K562 (cell line): ENCODE measurements at regions not wholly inside any gene's neighbourhood (a gene's known extent, or its start where the extent isn't known, plus 50 kb on each side); places are given as distances from the start of the nearest gene placed in this dataset.

Experiments used
- CBX5 ChIP-seq: IDR thresholded peaks from 2 replicates; pipeline ENCODE4 v1.6.1; 2014; ENCODE audit warnings: low read depth, borderline replicate concordance
- ELF1 ChIP-seq: fragments of 200-800 bp; sonication (Bioruptor generic); IDR thresholded peaks from 2 replicates; pipeline ENCODE4 v1.6.1; 2016; ENCODE audit warnings: missing genetic modification characterization, missing compliant biosample characterization
- ETV6 ChIP-seq, 3 experiments: fragments of 150-350 bp in 1 of 3; sonication (generic) in 1 of 3; formaldehyde crosslinking in 1 of 3; IDR thresholded peaks; 2 replicates each; pipeline versions ENCODE4 v1.6.1 to v1.8.0; 2014 to 2022; ENCODE audit warnings: borderline replicate concordance in 2 of 3, low read depth in 2 of 3, antibody characterized with exemption in 1 of 3, low read length in 1 of 3, mild to moderate bottlenecking in 1 of 3, missing genetic modification reagents in 1 of 3
- HLTF ChIP-seq: fragments of 450-650 bp; IDR thresholded peaks from 2 replicates; pipeline ENCODE4 v1.6.1; 2016
- JUN ChIP-seq, 2 experiments: sonication (generic) in 1 of 2; formaldehyde crosslinking in 1 of 2; IDR thresholded peaks; 2 replicates each; pipeline versions ENCODE4 v1.6.1 to v1.8.0; 2012 to 2022; ENCODE audit warnings: borderline replicate concordance in 2 of 2, mild to moderate bottlenecking in 2 of 2, improper control_type of control experiment in 1 of 2, low read depth in 1 of 2, low read length in 1 of 2, missing genetic modification reagents in 1 of 2
- POLR2A ChIP-seq: fragments of 450-650 bp; conservative IDR thresholded peaks from 2 replicates; pipeline ENCODE4 v1.6.1; 2016
- RAD21 ChIP-seq, 2 experiments: fragments of 250-450 bp in 1 of 2; fragments of 450-650 bp in 1 of 2; sonication (Bioruptor Pico) in 1 of 2; formaldehyde crosslinking in 1 of 2; IDR thresholded peaks in 1 of 2; conservative IDR thresholded peaks in 1 of 2; 2 replicates each; pipeline versions ENCODE4 v1.4.0 to v1.8.0; 2020 to 2022; ENCODE audit warnings: mild to moderate bottlenecking in 2 of 2, moderate library complexity in 1 of 2
- RUNX1 ChIP-seq: sonication (generic); IDR thresholded peaks from 2 replicates; pipeline ENCODE4 v1.6.1; 2016; ENCODE audit warnings: antibody characterized with exemption, low read depth
- ZBTB7A ChIP-seq: IDR thresholded peaks from 2 replicates; pipeline ENCODE4 v1.6.1; 2011; ENCODE audit warnings: low read depth, mild to moderate bottlenecking, low read length, moderate library complexity, borderline replicate concordance; ENCODE audit not compliant: control insufficient read depth
- TF ChIP-seq, protein P1 (sequence below), 3 experiments: IDR thresholded peaks in 2 of 3; conservative IDR thresholded peaks in 1 of 3; 2 replicates each; pipeline ENCODE4 v1.5.1; 2011 to 2012; ENCODE audit warnings: low read length in 3 of 3, mild to moderate bottlenecking in 3 of 3, control low read depth in 2 of 3, improper control_type of control experiment in 1 of 3, inconsistent platforms in 1 of 3, low read depth in 1 of 3, mixed read lengths in 1 of 3, moderate library complexity in 1 of 3; ENCODE audit not compliant: insufficient read depth in 2 of 3
- TF ChIP-seq, protein P2 (sequence below): sonication (generic); formaldehyde crosslinking; IDR thresholded peaks from 2 replicates; pipeline ENCODE4 v1.8.0; 2022; ENCODE audit warnings: mild to moderate bottlenecking, missing genetic modification reagents

DNA sequence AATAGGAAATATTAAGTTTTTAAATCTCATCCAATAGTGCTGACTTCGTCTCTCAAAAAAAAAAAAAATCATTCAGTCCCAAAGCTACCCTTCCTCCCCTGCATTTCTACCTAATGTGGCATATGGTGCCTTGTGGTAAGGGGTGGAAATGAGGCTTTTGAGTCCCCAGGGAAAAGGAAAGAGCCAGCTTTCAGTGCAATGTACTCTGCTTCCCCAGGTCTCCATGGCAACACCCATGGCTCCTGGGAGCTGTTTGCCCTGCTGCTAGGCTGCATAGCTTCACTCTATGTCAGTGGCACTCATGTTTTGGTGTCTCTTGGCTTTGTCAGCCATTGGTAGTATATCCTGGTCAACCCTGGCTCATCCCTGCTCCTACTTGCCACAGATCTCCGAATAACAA lies 175.9 kb downstream of the SLC39A8 start:
- TF ChIP-seq CBX5, result no peak
- TF ChIP-seq ELF1, result no peak
- TF ChIP-seq, protein P1, sequence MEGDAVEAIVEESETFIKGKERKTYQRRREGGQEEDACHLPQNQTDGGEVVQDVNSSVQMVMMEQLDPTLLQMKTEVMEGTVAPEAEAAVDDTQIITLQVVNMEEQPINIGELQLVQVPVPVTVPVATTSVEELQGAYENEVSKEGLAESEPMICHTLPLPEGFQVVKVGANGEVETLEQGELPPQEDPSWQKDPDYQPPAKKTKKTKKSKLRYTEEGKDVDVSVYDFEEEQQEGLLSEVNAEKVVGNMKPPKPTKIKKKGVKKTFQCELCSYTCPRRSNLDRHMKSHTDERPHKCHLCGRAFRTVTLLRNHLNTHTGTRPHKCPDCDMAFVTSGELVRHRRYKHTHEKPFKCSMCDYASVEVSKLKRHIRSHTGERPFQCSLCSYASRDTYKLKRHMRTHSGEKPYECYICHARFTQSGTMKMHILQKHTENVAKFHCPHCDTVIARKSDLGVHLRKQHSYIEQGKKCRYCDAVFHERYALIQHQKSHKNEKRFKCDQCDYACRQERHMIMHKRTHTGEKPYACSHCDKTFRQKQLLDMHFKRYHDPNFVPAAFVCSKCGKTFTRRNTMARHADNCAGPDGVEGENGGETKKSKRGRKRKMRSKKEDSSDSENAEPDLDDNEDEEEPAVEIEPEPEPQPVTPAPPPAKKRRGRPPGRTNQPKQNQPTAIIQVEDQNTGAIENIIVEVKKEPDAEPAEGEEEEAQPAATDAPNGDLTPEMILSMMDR (IDR thresholded peaks at IDR 0.05 in 2 of 3, conservative IDR thresholded peaks at IDR 0.05 in 1 of 3; ENCODE audit: insufficient read depth in 2 of 3, low read depth in 1 of 3, low read length in 3 of 3), result no peak
- TF ChIP-seq HLTF, result no peak
- no peak for TF ChIP-seq JUN (IDR thresholded peaks at IDR 0.05; ENCODE audit: borderline replicate concordance, low read depth, low read length)
- no peak for TF ChIP-seq JUN (CRISPR knock-in tag; IDR thresholded peaks at IDR 0.05; ENCODE audit: borderline replicate concordance)
- TF ChIP-seq ZBTB7A, result no peak
- TF ChIP-seq, protein P2, sequence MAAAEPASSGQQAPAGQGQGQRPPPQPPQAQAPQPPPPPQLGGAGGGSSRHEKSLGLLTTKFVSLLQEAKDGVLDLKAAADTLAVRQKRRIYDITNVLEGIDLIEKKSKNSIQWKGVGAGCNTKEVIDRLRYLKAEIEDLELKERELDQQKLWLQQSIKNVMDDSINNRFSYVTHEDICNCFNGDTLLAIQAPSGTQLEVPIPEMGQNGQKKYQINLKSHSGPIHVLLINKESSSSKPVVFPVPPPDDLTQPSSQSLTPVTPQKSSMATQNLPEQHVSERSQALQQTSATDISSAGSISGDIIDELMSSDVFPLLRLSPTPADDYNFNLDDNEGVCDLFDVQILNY (CRISPR knock-in tag), result no peak
- TF ChIP-seq RAD21 (CRISPR knock-in tag; conservative IDR thresholded peaks at IDR 0.05 in 1 of 2, IDR thresholded peaks at IDR 0.05 in 1 of 2), result no peak
- no peak for TF ChIP-seq POLR2A
- TF ChIP-seq ETV6 (IDR thresholded peaks at IDR 0.05; ENCODE audit: borderline replicate concordance in 1 of 2, low read depth in 2 of 2, low read length in 1 of 2), result no peak
- TF ChIP-seq ETV6 (CRISPR knock-in tag; IDR thresholded peaks at IDR 0.05; ENCODE audit: borderline replicate concordance), result no peak
- TF ChIP-seq RUNX1, result no peak
